ENCODE measurements at regions not wholly inside any gene's neighbourhood (a gene's known extent, or its start where the extent isn't known, plus 50 kb on each side); places are given as distances from the start of the nearest gene placed in this dataset.

DNA sequence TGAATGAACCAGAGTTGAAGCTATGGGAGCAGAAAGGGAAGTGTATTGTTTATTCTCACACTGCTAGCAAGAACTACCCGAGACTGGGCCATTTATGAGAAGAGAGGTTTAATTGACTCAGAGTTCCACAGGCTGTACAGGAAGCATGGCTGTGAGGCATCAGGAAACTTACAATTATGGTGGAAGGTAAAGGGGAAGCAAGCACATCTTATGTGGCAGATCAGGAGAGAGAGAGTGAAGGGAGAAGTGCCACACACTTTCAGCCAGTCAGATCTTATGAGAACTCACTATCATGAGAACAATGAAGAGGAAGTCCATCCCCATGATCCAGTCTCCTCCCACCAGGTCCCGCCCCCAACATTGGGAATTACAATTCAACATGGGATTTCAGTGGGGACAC lies 383.2 kb upstream of the SLC14A2 start:
- TF ChIP-seq POLR2AphosphoS5 (IDR thresholded peaks at IDR 0.05) = no peak
- TF ChIP-seq, protein P1, sequence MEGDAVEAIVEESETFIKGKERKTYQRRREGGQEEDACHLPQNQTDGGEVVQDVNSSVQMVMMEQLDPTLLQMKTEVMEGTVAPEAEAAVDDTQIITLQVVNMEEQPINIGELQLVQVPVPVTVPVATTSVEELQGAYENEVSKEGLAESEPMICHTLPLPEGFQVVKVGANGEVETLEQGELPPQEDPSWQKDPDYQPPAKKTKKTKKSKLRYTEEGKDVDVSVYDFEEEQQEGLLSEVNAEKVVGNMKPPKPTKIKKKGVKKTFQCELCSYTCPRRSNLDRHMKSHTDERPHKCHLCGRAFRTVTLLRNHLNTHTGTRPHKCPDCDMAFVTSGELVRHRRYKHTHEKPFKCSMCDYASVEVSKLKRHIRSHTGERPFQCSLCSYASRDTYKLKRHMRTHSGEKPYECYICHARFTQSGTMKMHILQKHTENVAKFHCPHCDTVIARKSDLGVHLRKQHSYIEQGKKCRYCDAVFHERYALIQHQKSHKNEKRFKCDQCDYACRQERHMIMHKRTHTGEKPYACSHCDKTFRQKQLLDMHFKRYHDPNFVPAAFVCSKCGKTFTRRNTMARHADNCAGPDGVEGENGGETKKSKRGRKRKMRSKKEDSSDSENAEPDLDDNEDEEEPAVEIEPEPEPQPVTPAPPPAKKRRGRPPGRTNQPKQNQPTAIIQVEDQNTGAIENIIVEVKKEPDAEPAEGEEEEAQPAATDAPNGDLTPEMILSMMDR (IDR thresholded peaks at IDR 0.05) = no peak
- no peak for TF ChIP-seq POLR2A (IDR thresholded peaks at IDR 0.05)

Measured in stomach (tissue), 4 donors.